Suprapubic skin (tissue), 4 donors: ENCODE measurements at regions not wholly inside any gene's neighbourhood (a gene's known extent, or its start where the extent isn't known, plus 50 kb on each side); places are given as distances from the start of the nearest gene placed in this dataset.

Source experiments
- DNase-seq, 2 donors: peaks; one replicate each; pipeline ENCODE4 v3.0.0-alpha.2; 2019; ENCODE audit warnings: low spot score in 2 of 2
- H3K27ac ChIP-seq: fragments of 200-600 bp; sonication (generic); one replicate; pipeline ENCODE4 v1.5.1; 2019
- H3K27me3 ChIP-seq: fragments of 200-600 bp; sonication (generic); one replicate; pipeline ENCODE4 v1.5.1; 2019
- H3K36me3 ChIP-seq: fragments of 200-600 bp; sonication (generic); one replicate; pipeline ENCODE4 v1.5.1; 2019
- H3K4me1 ChIP-seq: fragments of 200-600 bp; sonication (generic); one replicate; pipeline ENCODE4 v1.5.1; 2019
- H3K4me3 ChIP-seq: fragments of 200-600 bp; sonication (generic); one replicate; pipeline ENCODE4 v1.5.1; 2019; ENCODE audit warnings: mild to moderate bottlenecking
- H3K9me3 ChIP-seq: fragments of 200-600 bp; sonication (generic); one replicate; pipeline ENCODE4 v1.5.1; 2019
- EP300 ChIP-seq: sonication (generic); formaldehyde crosslinking; IDR thresholded peaks from one replicate; pipeline ENCODE4 v1.6.1; 2017; ENCODE audit warnings: antibody characterized with exemption
- POLR2A ChIP-seq, 2 donors: fragments of 450-650 bp; IDR thresholded peaks; one replicate each; pipeline ENCODE4 v1.6.1; 2017; ENCODE audit warnings: antibody characterized with exemption in 2 of 2, mild to moderate bottlenecking in 2 of 2, moderate library complexity in 2 of 2
- POLR2AphosphoS5 ChIP-seq, 3 donors: sonication (generic); formaldehyde crosslinking; IDR thresholded peaks; one replicate each; pipeline ENCODE4 v1.6.1; 2017; ENCODE audit warnings: antibody characterized with exemption in 3 of 3
- WGBS: methylation state at CpG from one replicate; pipeline ENCODE4 v1.1.5; 2018; 5-methylcytosine and 5-hydroxymethylcytosine counted together
- TF ChIP-seq, protein P1 (sequence below), 2 donors: fragments of 200-600 bp in 1 of 2; fragments of 450-650 bp in 1 of 2; sonication (generic) in 1 of 2; IDR thresholded peaks; one replicate each; pipeline ENCODE4 v1.5.1; 2016 to 2019; ENCODE audit warnings: antibody characterized with exemption in 2 of 2, mild to moderate bottlenecking in 1 of 2, moderate library complexity in 1 of 2

DNA sequence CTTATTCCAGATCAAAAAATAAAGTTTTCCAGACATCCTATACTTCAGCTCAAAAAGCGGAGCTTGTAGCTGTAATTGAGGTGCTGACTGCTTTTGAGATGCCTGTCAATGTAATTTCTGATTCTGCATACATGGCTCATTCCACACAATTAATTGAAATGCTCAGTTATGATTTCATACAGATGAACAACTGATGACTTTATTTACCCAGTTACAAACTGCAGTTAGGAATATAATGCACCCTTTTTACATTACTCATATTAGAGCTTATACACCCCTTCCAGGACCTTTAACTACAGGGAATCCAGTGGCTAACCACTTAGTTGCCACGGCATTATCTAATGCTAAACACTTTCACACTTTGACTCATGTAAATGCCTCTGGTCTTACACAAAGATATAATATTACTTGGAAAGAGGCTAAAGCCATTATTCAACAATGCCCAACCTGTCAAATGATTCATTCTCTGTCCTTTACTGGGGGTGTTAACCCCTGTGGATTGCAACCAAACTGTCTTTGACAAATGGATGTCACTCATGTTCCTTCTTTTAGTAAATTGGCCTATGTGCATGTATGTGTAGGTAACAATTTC is 147.3 kb downstream of the ZNF33B start:
- DNase-seq, result no peak
- Histone ChIP-seq H3K9me3 (peaks cover 4% of the 10 kb centered on the region), H3K4me3 (no peak overlapping the region), H3K27ac (no peak overlapping the region), H3K4me1 (no peaks in the 10 kb centered on the region), H3K27me3 (no peaks in the 10 kb centered on the region), H3K36me3 (no peaks in the 10 kb centered on the region)
- 70% methylated on average over 2 of the region's 2 CpGs for WGBS
- TF ChIP-seq, protein P1, sequence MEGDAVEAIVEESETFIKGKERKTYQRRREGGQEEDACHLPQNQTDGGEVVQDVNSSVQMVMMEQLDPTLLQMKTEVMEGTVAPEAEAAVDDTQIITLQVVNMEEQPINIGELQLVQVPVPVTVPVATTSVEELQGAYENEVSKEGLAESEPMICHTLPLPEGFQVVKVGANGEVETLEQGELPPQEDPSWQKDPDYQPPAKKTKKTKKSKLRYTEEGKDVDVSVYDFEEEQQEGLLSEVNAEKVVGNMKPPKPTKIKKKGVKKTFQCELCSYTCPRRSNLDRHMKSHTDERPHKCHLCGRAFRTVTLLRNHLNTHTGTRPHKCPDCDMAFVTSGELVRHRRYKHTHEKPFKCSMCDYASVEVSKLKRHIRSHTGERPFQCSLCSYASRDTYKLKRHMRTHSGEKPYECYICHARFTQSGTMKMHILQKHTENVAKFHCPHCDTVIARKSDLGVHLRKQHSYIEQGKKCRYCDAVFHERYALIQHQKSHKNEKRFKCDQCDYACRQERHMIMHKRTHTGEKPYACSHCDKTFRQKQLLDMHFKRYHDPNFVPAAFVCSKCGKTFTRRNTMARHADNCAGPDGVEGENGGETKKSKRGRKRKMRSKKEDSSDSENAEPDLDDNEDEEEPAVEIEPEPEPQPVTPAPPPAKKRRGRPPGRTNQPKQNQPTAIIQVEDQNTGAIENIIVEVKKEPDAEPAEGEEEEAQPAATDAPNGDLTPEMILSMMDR (IDR thresholded peaks at IDR 0.05), result no peak
- TF ChIP-seq POLR2A (IDR thresholded peaks at IDR 0.05), result no peak
- no peak for TF ChIP-seq EP300
- TF ChIP-seq POLR2AphosphoS5 (IDR thresholded peaks at IDR 0.05), result no peak

DNA sequence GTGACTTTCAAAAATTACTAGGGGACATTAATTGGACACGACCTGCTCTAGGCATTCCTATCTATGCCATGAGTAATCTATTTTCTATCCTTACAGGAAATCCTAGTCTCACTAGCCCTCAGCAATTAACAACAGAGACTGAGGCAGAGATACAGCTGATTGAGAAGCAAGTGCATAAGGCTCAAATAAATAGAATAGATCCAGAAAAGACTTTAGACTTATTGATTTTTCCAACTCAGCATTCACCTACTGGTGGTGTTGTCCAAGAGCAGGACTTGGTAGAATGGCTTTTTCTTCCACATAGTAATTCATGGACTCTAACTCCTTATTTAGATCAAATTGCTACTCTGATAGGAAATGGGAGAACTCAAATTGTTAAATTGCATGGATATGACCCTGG is 148.0 kb downstream of the ZNF33B start:
- H3K4me1 ChIP-seq, result no peaks in the 10 kb centered on the region
- DNase-seq, result no peak
- H3K4me3 ChIP-seq, result no peak overlapping the region
- 59% methylated on average over 1 of the region's 1 CpG for WGBS
- peaks cover 4% of the 10 kb centered on the region for H3K9me3 ChIP-seq
- no peak overlapping the region for H3K27ac ChIP-seq
- no peaks in the 10 kb centered on the region for H3K36me3 ChIP-seq
- H3K27me3 ChIP-seq, result no peaks in the 10 kb centered on the region
- no peak for TF ChIP-seq POLR2AphosphoS5 (IDR thresholded peaks at IDR 0.05)
- TF ChIP-seq, protein P1 (IDR thresholded peaks at IDR 0.05), result no peak
- no peak for TF ChIP-seq POLR2A (IDR thresholded peaks at IDR 0.05)
- TF ChIP-seq EP300, result no peak

DNA sequence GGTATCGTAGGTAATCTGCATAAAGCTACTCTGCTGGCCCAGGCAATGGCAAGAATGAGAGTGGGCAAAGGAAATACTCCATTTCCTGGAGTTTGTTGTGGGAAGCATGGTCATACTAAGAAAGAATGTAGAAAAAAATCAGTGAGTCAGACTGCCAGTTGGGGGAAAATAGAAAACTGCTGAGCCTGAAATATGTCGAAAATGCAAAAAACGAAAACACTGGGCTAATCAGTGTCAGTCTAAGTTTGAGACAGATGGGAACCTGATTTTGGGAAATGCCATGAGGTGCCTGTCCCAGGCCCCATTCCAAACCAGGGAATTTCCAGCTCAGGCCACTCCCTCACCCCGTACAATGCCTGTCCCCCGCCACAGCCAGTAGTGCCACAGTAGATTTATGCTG is 150.0 kb downstream of the ZNF33B start:
- TF ChIP-seq EP300 (no peak), POLR2AphosphoS5 (IDR thresholded peaks at IDR 0.05) (no peak), POLR2A (IDR thresholded peaks at IDR 0.05) (no peak)
- TF ChIP-seq, protein P1 (IDR thresholded peaks at IDR 0.05), result no peak

DNA sequence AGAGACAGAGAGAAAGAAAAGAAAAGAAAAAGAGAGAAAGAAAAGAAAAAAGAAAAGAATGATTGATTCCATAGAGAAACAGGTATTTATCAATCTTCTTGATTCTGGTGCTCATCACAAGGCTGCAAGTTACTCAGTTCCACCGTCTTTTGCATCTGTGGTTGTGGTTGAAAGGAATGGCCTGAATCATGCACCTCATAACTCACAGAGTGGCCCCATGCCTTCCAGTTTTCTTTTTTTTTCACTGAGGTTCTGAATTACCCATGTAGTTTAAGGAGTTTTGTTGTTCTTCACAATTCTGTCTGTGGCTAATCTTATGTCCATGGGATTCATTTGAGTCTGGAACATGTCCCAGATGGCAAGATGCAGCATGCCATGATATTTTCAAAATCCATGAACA is 156.0 kb downstream of the ZNF33B start:
- peaks cover 4% of the 10 kb centered on the region for H3K9me3 ChIP-seq
- WGBS, result 74% methylated on average over 1 of the region's 1 CpG

More for the DNA sequence above, 150.0 kb downstream of the ZNF33B start:
- Histone ChIP-seq H3K36me3 (no peaks in the 10 kb centered on the region), H3K4me1 (no peaks in the 10 kb centered on the region), H3K27ac (no peak overlapping the region), H3K9me3 (peaks cover 4% of the 10 kb centered on the region), H3K4me3 (no peak overlapping the region), H3K27me3 (no peaks in the 10 kb centered on the region)
- WGBS, result 58% methylated on average over 5 of the region's 5 CpGs
- no peak for DNase-seq

DNA sequence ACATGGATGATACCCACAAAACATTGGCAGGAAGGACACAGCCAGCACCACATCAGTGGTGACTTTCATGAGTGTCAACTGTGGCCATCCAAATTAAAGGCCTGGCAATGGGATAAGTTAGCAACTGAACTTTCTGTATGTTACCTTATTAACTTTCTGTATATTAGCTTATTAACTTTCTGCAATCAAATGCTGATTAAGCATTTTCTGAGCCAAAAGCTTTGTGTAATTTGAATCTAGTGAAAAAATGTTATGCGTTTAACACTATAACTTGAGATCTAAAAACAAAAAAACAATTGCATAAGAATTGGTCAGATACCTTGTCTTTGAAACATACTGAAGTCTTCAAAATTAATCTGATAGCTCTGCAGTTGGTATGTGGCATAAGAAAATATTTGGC is 159.3 kb downstream of the ZNF33B start:
- H3K27me3 ChIP-seq, result peaks cover 14% of the 10 kb centered on the region
- no peak for TF ChIP-seq POLR2AphosphoS5 (IDR thresholded peaks at IDR 0.05)
- TF ChIP-seq, protein P1 (IDR thresholded peaks at IDR 0.05), result no peak
- 83% methylated on average over 1 of the region's 1 CpG for WGBS
- no peaks in the 10 kb centered on the region for H3K9me3 ChIP-seq
- DNase-seq, result no peak
- H3K27ac ChIP-seq, result no peak overlapping the region
- H3K4me1 ChIP-seq, result no peaks in the 10 kb centered on the region
- no peak overlapping the region for H3K4me3 ChIP-seq
- H3K36me3 ChIP-seq, result no peaks in the 10 kb centered on the region

More for the DNA sequence above, 156.0 kb downstream of the ZNF33B start:
- H3K27ac ChIP-seq, result no peak overlapping the region
- no peak overlapping the region for H3K4me3 ChIP-seq
- DNase-seq, result no peak
- no peaks in the 10 kb centered on the region for H3K27me3 ChIP-seq
- no peaks in the 10 kb centered on the region for H3K36me3 ChIP-seq
- no peak for TF ChIP-seq EP300
- no peak for TF ChIP-seq POLR2A (IDR thresholded peaks at IDR 0.05)
- no peak for TF ChIP-seq POLR2AphosphoS5 (IDR thresholded peaks at IDR 0.05)
- TF ChIP-seq, protein P1 (IDR thresholded peaks at IDR 0.05), result no peak
- no peaks in the 10 kb centered on the region for H3K4me1 ChIP-seq
